Muscle of back (tissue), 3 donors: ENCODE measurements at regions not wholly inside any gene's neighbourhood (a gene's known extent, or its start where the extent isn't known, plus 50 kb on each side); places are given as distances from the start of the nearest gene placed in this dataset.
"Not testable (repeated sequence)": the region's sequence is repeated elsewhere in the genome, so short reads cannot be mapped to it uniquely, and the experiment has no call there.

Experiments
- DNase-seq, 3 donors: peaks; one replicate each; pipeline versions ENCODE4 v3.0.0 to v3.0.0-alpha.2; 2013

DNA sequence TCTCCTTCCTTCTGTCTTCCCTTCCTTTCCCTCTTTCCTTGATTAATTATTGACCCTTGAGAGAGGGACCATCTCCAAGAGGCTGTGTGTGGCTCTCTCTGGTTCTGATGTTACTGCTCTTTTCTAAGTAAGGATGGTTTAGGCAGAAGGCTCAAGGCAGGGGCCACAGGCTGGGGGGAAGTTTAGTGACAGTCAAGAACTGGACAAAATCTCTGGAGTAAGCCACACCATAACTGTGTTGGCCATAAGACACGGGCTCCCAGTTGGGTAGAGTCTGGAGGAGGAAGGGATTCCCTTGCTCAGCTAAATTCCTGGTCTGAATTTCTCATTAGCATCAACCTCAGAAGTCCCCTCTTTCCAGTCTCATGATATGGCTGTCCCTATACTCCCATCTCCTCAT lies 74.7 kb downstream of the BUD13 start:
- no peak for DNase-seq

GRCh38 chr11:116697639-116698038 lies 75.1 kb downstream of the BUD13 start:
- DNase-seq, result no peak

DNA sequence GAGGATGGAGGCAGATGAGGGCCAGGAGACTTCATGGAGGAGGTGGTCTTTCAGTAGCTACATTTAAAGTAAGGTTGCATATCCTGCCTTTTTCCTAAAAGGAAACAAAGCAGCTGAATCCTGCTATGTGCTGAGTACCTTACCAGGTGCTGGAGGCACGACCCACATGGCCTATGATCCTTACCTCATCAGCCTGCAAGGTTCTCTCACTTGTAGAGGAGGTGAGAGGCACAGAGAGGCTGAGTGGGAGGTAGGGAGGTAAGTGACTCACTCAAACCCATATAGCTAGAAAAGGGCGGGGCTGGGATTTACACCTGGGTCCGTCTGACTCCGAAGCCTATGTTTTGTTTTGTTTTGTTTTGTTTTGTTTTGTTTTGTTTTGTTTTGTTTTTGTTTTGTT lies 75.8 kb downstream of the BUD13 start:
- DNase-seq, result no peak

DNA sequence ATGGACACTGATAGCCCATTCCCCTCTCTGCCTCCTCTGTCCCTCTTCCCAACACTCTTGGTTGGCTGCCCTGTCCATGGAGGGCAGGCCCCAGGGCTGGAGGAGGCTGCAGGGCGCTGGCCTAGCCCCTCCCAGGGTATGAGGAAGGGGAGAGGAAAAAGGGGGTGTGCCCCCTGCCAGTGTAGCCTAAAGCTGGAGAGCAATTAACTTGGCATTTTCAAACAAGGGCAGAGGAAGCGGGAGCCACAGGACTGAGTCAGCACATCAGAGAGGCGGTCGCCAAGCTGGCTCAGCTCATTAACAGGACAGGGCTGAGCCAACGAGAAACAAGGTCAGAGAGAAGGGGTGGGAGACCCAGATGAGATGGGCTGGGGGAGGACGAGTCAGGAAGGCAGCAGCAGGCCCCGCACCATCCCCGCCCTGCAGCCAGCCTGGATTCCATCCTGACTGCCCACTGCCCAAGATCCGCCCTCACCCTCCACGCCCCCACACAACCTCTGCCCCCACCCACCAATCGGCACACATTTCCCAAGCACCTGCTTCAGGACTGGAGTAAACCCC lies 76.3 kb downstream of the BUD13 start:
- DNase-seq, result no peak

DNA sequence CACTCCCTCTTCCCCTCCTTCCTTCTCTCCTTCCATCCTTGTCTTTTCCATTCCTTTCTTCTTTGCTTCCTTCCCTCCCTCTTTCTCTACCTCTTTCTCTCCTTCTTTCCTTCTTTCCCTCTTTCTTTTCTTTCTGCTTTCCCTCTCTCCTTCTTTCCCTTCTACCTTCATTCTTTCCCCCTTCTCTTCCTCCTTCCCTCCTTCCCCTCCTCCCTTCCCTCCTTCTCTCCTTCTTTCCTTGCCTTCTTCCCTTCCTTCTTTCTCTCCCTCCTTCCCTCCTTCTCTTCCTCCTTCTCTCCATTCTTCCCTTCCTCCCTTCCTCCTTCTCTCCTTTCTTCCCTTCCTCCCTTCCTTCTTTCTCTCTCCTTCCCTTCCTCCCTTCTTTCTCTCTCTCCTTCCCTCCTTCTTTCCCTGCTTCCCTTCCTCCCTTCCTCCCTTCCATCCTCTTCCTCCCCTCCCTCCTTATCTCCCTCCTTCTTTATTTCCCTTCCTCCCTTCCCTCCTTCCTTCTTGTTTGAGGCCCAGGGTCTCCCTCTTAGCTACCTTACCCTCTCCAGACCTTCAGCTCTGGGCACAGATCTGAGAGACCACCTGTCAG lies 77.0 kb downstream of the BUD13 start:
- DNase-seq, result no peak

- no peak for DNase-seq
Observed at GRCh38 chr11:116694815-116695590, 77.8 kb downstream of the BUD13 start.

GRCh38 chr11:116694349-116694725 lies 78.5 kb downstream of the BUD13 start:
- DNase-seq, result no peak

DNA sequence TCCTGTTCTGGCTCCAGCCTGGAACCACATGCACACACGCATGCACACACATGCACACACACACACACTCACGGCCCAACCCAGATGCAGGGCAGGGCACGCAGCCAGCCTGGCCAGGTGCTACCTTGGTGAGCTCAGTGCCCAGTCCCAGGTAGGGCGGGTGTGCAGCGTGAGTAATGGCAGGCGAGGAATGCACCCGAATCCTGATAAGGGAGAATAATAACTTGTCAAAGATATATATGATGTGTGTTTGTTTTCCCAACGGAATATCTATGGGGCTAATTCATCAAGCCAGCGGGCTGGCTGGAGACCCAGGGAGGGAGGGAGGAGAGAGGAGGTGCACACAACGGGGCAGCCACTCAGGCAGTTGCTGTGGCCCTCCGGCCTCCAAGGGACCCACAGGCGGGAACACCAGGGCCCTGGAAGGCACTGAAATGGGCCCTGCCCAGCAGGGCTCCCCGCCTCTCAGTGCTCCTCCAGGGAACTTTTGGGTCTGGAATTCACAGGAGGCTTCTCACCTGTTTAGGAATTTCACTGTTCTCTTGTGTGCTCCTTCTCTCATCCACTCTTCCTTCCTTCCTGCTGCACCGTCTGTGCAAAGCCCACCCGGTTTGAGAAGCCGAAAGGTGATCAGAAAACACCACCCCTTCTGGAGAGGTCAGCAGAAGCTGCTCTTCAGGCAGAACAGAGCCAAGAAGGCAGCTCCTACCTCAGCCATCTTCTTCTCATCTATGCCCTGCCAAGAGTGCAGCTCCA lies 79.0 kb downstream of the BUD13 start:
- DNase-seq, result no peak

GRCh38 chr11:116693102-116693570 lies 79.7 kb downstream of the BUD13 start:
- no peak for DNase-seq

GRCh38 chr11:116692318-116693101 lies 80.3 kb downstream of the BUD13 start:
- no peak for DNase-seq

DNA sequence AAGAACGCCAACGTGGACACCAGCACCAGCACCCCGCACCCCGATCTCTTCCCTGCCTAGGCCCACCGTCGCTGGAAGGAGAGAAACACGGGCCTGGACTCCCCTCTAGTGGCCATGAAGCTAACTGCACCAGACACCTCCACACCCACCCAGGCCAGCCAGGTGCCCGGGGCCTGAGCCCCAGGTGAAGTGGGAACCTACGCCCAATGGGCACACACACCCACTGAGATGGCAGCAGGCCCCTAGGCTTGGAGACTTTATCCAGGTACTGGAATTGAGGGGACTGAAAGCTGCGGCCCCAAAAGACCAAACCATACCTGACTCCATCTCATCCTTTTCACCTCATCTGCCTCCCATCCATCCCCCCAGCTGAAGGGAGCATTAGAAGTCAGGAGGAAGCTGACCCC lies 81.0 kb downstream of the BUD13 start:
- peak; percentile 8 to 48 (median 27) for DNase-seq

GRCh38 chr11:116690611-116691010 lies 82.2 kb downstream of the BUD13 start:
- DNase-seq, result no peak

DNA sequence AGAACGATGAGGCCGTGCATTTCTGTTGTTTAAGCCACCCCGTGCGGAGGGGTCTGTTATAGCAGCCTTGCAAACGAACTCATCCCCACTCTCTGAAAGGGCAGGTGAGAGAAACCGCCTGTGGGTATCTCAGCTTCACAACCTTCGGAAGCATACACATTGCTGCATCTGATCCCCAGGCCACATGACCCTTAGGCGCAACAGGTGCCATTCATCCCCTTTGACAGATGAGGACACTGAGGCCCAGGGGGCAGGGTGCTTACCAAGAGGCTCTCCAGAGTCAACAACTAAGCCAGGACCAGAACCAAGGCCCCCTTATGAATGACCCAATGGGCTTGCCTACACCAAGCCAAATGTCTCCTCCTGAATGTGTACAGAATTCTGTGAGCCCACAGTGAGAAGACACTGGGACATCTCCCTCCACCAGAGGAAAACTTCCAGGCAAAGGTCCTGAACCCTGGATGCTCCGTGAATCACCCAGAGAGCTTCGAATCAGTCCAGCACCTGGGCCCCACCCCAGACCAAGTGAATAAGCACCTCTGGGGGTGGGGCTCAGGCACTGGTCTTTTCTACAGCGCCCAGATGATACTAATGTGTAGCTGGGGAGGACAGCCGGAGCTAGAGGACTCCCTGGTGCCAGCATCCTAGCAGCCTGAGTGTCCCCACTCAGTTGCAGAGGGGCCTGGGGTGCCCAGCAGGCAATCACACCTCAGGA lies 83.2 kb downstream of the BUD13 start:
- no peak for DNase-seq

DNA sequence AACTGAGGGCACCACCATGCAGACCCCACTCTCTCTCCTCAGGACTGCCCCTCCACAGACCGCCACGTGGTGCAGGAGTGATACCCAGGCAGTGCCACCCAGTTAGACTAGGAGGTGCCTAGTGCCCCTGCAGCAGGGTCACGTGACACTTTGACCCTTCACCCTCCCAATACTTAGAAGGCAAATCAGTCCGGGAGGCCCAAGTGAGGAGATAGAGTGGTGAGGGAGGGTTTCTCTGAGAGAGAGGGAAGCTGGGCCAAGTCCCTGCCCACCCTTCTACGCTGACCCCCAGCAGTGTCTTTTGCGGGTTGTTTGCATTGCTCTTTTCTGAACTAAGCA lies 84.6 kb downstream of the BUD13 start:
- no peak for DNase-seq

DNA sequence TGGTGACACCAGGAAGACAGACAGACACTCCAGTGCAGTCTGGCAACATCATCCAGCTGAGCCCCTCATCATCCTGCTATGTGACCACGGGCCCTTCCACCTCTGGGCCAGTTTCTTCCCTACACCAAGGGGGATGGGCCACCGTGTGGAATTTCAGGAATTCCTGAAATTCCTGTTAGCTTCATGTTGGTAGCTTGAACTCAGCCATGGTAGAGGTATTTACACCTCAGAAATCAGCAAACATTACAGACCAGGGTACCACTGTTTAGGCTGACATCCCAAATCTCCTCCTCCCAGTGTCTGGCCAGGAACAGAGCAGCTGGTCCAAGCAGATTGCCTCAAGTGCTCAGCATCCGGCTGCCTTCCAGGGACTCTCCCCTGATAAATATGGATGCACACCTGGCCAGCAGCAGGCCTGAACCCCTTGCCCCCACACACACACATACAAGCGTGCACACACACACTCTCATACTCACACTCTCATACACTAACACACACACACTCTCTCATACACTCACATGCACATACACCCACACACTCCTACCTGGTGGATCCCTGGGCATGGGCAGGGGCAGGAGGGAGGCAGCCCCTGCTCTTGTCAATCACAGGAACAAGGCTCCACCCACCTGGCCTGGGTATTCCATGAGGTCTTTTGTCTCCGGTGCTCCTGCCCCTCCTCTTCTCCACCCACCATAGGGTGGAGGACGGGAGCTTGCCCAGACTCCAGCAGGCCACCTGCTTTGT lies 85.2 kb downstream of the BUD13 start:
- DNase-seq, result peak in 1 of 3 donors; percentile 31

DNA sequence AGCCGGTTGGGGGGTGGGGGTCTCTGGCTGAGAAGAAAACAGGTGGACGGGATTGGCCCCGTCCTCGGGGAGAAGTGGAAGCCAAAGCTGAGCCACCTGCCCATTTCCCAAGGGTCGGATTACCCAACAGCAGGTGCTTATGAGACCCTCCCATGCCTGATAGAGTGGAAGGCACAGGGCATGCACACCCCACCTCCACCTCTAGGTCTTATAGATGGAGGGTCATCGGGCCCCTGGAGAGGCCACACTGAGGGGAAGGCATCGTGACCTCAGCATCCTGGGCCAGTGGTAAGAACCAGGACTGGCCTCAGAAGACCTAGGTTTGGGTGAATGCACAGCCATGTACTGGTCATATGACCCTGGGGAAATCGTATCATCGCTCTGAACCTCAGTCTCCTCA lies 85.9 kb downstream of the BUD13 start:
- DNase-seq, result peak; percentile 10 to 32 (median 12)

GRCh38 chr11:116683982-116684381 lies 88.8 kb downstream of the BUD13 start:
- no peak for DNase-seq

- no peak for DNase-seq
Observed at GRCh38 chr11:116680349-116681125, 92.2 kb downstream of the BUD13 start.

- DNase-seq, result no peak
Observed at GRCh38 chr11:116678887-116679286, 93.9 kb downstream of the BUD13 start.

DNA sequence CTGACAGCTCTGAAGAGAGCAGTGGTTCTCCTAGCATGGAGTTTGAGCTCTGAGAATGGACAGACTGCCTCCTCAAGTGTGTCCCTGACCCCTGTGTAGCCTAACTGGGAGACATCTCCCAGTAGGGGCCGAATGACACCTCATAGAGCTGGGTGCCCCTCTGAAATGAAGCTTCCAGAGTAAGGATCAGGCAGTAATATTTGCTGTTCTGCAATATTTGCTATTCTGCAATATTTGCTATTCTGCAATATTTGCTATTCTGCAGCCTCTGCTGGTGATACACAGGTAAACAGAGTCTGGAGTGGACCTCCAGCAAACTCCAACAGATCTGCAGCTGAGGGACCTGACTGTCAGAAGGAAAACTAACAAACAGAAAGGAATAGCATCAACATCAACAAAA lies 105.5 kb downstream of the BUD13 start:
- not testable (repeated sequence) for DNase-seq
